22Rv1 (cell line): ENCODE measurements at regions not wholly inside any gene's neighbourhood (a gene's known extent, or its start where the extent isn't known, plus 50 kb on each side); places are given as distances from the start of the nearest gene placed in this dataset.

Source experiments
- ZFX ChIP-seq: fragments of 450-650 bp; IDR thresholded peaks from 2 replicates; pipeline ENCODE4 v1.6.1; 2017; ENCODE audit warnings: antibody characterized with exemption, borderline replicate concordance
- TF ChIP-seq, protein P1 (sequence below): fragments of 450-650 bp; IDR thresholded peaks from 2 replicates; pipeline ENCODE4 v1.5.1; 2017; ENCODE audit warnings: mild to moderate bottlenecking

DNA sequence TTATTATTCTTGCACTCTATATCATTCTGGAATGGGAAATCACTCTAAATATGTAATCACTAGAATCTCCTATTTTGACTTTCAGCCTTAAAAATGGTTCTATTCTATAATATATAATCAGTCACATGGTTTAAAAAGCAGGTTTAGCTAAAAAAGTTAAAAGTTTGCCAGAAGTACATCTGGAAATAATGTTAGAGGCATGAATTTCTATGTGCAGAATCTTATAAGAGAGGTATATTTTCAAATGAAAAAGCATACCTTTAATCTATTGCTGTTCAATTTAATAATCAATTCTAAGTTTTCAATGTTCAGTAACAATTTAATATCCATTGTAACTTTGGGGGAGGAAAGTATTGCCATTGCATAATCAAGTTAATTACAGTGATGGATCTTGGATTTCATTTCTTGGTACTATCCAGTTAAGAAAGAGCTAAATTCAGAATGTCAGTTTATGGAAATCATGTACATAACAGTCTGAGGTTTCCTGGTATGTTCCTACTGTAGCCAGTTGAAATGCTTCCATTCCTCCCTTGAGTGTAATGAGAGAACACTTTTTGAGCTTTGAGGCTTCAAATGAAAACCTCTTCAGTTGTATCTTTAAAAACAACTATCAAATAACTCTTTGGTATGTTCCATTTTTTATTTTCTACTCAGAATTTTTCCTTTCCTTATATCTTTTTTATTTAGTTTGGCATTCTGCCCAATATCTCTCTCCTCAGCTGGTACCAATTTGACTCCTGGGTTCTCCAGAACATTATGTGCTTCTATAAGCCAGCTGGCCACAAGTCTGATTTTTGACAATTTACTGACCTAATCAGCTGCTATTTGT, 175.7 kb upstream of the COL11A1 start:
- TF ChIP-seq, protein P1, sequence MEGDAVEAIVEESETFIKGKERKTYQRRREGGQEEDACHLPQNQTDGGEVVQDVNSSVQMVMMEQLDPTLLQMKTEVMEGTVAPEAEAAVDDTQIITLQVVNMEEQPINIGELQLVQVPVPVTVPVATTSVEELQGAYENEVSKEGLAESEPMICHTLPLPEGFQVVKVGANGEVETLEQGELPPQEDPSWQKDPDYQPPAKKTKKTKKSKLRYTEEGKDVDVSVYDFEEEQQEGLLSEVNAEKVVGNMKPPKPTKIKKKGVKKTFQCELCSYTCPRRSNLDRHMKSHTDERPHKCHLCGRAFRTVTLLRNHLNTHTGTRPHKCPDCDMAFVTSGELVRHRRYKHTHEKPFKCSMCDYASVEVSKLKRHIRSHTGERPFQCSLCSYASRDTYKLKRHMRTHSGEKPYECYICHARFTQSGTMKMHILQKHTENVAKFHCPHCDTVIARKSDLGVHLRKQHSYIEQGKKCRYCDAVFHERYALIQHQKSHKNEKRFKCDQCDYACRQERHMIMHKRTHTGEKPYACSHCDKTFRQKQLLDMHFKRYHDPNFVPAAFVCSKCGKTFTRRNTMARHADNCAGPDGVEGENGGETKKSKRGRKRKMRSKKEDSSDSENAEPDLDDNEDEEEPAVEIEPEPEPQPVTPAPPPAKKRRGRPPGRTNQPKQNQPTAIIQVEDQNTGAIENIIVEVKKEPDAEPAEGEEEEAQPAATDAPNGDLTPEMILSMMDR = no peak
- TF ChIP-seq ZFX = no peak
